Muscle layer of duodenum (tissue), 2 donors: ENCODE measurements at regions not wholly inside any gene's neighbourhood (a gene's known extent, or its start where the extent isn't known, plus 50 kb on each side); places are given as distances from the start of the nearest gene placed in this dataset.

Source experiments
- H3K27ac ChIP-seq: one replicate; pipeline ENCODE4 v1.7.0; 2013; ENCODE audit warnings: mild to moderate bottlenecking, low read length
- H3K27me3 ChIP-seq: one replicate; pipeline ENCODE4 v1.7.0; 2013; ENCODE audit warnings: low read depth, mild to moderate bottlenecking, control low read depth, low read length
- H3K36me3 ChIP-seq, 2 donors: one replicate each; pipeline ENCODE4 v1.7.0; 2013; ENCODE audit warnings: low read length in 2 of 2, control low read depth in 1 of 2, mild to moderate bottlenecking in 1 of 2; ENCODE audit not compliant: insufficient read depth in 2 of 2, control insufficient read depth in 1 of 2
- H3K4me1 ChIP-seq, 2 donors: one replicate each; pipeline ENCODE4 v1.7.0; 2013; ENCODE audit warnings: low read length in 2 of 2, mild to moderate bottlenecking in 2 of 2, control low read depth in 1 of 2, moderate library complexity in 1 of 2; ENCODE audit not compliant: insufficient read depth in 2 of 2, control insufficient read depth in 1 of 2
- H3K4me3 ChIP-seq, 2 donors: one replicate each; pipeline ENCODE4 v1.7.0; 2013; ENCODE audit warnings: low read length in 2 of 2, low read depth in 1 of 2, mild to moderate bottlenecking in 1 of 2
- H3K9me3 ChIP-seq, 2 donors: one replicate each; pipeline ENCODE4 v1.7.0; 2013; ENCODE audit warnings: low read length in 2 of 2, control low read depth in 1 of 2, mild to moderate bottlenecking in 1 of 2; ENCODE audit not compliant: control insufficient read depth in 1 of 2
- donor health status: healthy.

DNA sequence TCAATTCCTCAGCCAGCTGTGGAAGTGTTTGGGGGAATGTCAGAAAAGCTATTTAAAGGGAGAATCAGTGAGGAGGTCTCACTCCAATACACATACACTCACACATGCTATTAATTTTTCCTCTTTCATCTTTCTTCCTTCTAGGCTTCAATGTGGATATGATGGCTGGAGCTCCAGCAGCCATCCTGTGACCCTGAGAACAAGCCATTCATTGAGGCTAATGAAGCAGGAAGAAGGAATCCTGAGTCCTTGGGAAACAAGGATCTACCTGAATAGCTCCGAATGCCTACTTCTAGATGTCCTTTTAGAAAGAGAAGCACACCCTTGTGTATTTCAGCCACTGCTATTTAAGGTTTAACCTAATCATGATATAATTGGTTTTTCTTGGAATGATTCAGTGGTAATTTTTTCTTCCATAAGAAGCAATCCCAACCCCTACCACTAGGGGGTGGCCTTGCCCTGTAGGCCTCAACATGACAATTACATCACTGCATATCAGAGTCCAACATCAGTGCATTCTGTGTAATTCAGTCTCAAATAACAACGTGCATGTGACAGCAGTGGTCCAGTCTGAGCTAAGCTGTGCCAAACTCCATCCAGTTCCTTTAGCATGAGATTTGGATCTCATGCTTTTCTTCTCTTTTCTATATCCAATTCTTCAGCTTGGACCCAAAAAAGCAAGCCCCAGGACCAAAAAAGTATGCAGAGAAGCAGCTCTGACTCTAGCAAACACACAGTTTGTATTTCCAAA, 85.3 kb upstream of the ANKRD1 start:
- Histone ChIP-seq H3K4me3 (no peak overlapping the region), H3K27ac (no peak overlapping the region), H3K4me1 (no peaks in the 10 kb centered on the region), H3K36me3 (no peaks in the 10 kb centered on the region), H3K27me3 (no peaks in the 10 kb centered on the region), H3K9me3 (no peaks in the 10 kb centered on the region)

DNA sequence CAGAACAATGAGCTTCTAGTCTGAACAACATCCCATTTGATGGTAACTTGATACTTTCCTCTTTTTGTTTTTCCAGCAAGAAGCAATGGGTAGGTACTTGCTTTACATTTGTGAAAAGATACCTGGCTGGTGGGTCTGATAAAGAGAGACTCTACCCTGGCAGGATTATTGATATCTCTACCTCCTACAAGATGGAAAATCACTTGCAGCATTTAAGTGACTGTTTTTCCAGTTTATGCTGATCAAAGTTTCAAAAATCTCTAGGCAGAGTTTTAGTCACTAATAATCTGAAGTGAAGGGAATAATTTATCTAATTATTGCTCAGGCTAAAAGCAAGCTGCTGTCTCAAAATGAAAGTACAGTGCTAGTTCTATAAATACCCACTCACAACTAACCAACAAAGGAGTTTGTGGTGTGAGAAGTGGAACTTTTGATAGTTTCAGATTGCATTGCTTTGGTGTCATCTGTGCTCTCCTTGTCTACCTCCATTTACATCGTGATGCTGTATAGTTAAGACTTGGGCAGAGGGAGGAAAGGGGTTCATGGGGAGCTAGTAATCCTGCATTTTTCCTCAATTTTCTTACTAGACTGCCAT, 86.0 kb upstream of the ANKRD1 start:
- no peak overlapping the region for H3K4me3 ChIP-seq
- H3K36me3 ChIP-seq = no peaks in the 10 kb centered on the region
- H3K27ac ChIP-seq = no peak overlapping the region
- H3K4me1 ChIP-seq = no peaks in the 10 kb centered on the region
- H3K9me3 ChIP-seq = no peaks in the 10 kb centered on the region
- no peaks in the 10 kb centered on the region for H3K27me3 ChIP-seq

DNA sequence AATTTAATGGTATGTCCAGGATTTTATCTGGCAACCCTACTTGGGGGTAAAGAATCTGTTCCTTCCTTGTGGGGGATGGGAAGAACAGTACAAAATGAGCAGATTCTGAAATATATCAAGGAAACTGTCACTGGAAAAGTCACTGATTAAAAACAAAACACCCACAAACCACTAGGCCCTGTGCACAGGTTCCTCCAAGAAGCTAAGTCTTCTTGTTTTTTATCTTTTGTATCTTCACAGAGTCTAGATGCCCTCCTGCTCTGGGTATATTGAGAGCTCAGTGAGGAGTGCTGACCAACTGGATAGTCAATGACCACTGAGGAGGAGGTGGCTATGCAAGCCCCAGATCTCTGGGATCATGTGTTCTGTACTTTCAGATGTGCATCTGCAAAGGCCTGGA, 86.8 kb upstream of the ANKRD1 start:
- no peaks in the 10 kb centered on the region for H3K4me1 ChIP-seq
- no peak overlapping the region for H3K27ac ChIP-seq
- H3K27me3 ChIP-seq = no peaks in the 10 kb centered on the region
- H3K36me3 ChIP-seq = no peaks in the 10 kb centered on the region
- H3K9me3 ChIP-seq = no peaks in the 10 kb centered on the region
- no peak overlapping the region for H3K4me3 ChIP-seq

DNA sequence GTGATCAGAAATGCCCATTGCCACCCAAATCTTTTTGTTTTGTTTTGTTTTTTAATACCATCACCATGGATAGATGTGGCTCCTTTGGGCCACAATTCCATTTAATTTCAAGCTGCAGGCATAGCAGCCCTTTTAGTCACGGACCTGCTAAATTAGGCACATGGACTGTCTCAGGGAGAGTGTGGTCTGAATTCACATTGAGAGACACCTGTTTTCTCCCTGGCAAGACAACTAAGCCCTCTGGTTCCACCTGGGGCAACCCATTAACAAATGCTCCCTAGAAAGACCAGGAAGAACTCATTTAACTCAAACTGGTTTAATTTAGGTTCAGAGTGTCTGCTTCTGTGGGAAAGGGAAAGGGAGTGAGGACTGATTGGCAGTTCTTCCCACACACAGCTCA, 88.2 kb upstream of the ANKRD1 start:
- no peaks in the 10 kb centered on the region for H3K36me3 ChIP-seq
- no peaks in the 10 kb centered on the region for H3K4me1 ChIP-seq
- no peaks in the 10 kb centered on the region for H3K27me3 ChIP-seq
- H3K27ac ChIP-seq = no peak overlapping the region
- no peak overlapping the region for H3K4me3 ChIP-seq
- no peaks in the 10 kb centered on the region for H3K9me3 ChIP-seq

DNA sequence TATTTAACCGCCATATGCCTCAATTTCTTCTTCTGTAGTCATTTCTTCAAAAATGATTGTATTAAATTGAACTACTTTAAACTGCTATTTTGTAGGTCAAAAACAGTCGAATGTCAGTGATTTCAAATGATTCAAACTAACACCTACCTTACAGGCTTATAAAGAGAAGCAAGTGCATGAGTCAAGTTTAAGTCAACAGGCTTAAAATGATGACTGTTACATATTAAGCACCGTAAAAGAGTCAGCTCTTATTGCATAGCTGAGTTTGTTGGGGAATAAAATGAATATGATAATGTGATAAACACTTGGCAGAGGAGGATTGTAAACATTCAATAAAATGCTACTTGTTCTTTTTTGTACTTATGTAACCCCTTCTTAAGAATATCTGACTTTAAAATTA, 90.1 kb upstream of the ANKRD1 start:
- Histone ChIP-seq H3K4me3 (no peak overlapping the region), H3K4me1 (no peaks in the 10 kb centered on the region), H3K27ac (no peak overlapping the region), H3K9me3 (no peaks in the 10 kb centered on the region), H3K27me3 (no peaks in the 10 kb centered on the region), H3K36me3 (no peaks in the 10 kb centered on the region)

DNA sequence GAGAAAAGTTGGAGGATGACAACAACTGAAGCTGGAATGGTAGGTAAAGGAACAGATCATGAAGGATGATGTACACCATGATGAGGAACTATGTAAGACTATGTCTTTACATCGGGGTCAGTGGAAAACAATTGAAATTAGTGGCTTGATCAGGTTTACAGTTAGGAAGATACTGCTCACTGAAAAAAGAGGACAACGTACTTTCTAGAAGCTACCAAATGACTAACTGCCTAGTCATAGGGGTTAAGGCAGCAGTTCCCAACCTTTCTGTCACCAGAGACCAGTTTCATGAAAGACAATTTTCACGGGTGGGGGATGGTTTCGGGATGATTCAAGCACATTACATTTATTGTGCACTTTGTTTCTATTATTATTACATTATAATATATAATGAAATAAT, 91.6 kb upstream of the ANKRD1 start:
- H3K27me3 ChIP-seq = no peaks in the 10 kb centered on the region
- no peak overlapping the region for H3K4me3 ChIP-seq
- no peaks in the 10 kb centered on the region for H3K36me3 ChIP-seq
- no peaks in the 10 kb centered on the region for H3K4me1 ChIP-seq
- no peak overlapping the region for H3K27ac ChIP-seq
- H3K9me3 ChIP-seq = no peaks in the 10 kb centered on the region

DNA sequence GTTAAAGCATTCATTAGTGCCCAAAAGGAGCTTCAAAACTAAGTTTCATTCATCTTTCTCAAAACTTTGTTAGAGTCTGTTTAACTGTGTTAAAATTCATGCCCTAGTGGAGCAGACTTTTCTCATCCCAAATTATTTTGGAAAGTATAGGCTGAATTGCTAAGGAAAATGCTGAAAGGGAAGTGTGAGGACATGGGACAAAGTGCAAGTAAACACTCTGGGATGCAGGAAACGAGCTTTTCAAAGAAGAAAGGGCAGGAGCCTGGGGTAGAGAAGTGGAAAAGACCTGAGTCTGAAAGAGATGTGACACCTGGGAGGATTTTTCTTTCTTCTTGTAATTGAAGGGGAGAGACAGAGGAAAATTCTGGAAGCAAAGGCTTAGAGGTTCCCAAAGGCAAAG, 93.1 kb upstream of the ANKRD1 start:
- Histone ChIP-seq H3K27me3 (no peaks in the 10 kb centered on the region), H3K4me3 (no peak overlapping the region), H3K36me3 (no peaks in the 10 kb centered on the region)

DNA sequence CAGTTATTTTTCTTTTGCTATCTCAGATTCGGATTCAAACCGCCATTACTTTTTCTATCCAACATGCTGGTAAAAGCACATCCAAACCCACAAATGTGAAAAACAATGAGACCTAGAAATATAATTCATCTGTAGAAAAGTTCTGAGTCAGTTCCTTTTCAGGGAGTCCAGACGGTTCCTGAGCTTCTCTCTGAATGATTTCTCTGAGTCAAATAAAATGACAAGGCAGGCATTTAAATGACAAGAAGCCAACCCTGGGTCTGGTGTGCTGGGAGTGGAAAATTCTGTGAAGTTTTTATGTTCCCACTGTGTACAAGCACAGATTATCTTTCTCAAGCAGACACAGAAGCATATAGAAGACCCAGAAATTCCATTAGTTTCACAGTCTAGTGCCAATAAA, 96.3 kb upstream of the ANKRD1 start:
- no peak overlapping the region for H3K27ac ChIP-seq
- no peaks in the 10 kb centered on the region for H3K9me3 ChIP-seq
- no peak overlapping the region for H3K4me3 ChIP-seq
- no peaks in the 10 kb centered on the region for H3K27me3 ChIP-seq
- H3K36me3 ChIP-seq = no peaks in the 10 kb centered on the region
- no peaks in the 10 kb centered on the region for H3K4me1 ChIP-seq

More for the DNA sequence above, 93.1 kb upstream of the ANKRD1 start:
- Histone ChIP-seq H3K27ac (no peak overlapping the region), H3K9me3 (no peaks in the 10 kb centered on the region), H3K4me1 (no peaks in the 10 kb centered on the region)

DNA sequence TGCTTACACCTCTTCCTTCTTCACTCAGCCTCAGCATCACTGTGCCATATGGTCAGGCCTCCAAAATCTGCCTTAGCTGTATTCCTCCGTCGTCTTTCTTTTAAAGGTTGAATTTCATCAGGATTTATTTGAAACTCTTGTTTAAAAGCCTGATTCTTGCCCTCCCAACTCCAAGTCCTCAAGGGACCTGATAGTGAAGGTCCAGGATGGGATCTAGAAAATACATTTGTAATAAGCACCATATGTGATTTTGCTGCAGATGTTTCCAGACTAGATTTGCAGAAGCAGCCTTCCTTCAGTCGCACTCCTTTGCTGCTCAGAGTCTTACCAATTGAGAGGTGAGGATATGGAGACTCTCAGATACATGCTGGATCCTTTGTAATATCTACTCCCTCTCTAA, 101.0 kb upstream of the ANKRD1 start:
- H3K36me3 ChIP-seq = no peaks in the 10 kb centered on the region
- H3K27me3 ChIP-seq = no peaks in the 10 kb centered on the region
- H3K4me1 ChIP-seq = peaks cover 0 to 16% of the 10 kb centered on the region in 2 donors
- no peak overlapping the region for H3K4me3 ChIP-seq
- H3K9me3 ChIP-seq = no peaks in the 10 kb centered on the region
- no peak overlapping the region for H3K27ac ChIP-seq

DNA sequence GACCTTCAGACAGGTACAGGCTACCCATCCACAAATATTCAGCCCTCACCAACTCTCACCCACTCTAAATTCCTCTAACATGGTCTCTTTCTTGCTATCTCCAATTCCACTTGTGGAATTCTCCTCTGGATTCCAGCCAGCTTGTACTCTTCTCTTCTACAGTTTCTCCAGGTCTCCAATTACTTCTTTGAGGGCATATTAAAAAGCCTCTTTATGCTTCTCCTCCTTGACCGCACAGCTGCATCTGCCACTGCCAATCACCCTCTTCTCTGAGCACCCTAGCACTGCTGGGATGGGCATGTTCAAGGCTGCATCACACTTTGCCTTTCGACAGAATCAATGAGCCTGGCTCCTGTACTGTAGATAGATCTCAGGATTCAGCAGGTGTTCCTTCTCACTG, 101.5 kb upstream of the ANKRD1 start:
- peaks cover 0 to 16% of the 10 kb centered on the region in 2 donors for H3K4me1 ChIP-seq
- H3K36me3 ChIP-seq = no peaks in the 10 kb centered on the region
- no peaks in the 10 kb centered on the region for H3K27me3 ChIP-seq
- H3K9me3 ChIP-seq = no peaks in the 10 kb centered on the region
- H3K27ac ChIP-seq = no peak overlapping the region
- no peak overlapping the region for H3K4me3 ChIP-seq

DNA sequence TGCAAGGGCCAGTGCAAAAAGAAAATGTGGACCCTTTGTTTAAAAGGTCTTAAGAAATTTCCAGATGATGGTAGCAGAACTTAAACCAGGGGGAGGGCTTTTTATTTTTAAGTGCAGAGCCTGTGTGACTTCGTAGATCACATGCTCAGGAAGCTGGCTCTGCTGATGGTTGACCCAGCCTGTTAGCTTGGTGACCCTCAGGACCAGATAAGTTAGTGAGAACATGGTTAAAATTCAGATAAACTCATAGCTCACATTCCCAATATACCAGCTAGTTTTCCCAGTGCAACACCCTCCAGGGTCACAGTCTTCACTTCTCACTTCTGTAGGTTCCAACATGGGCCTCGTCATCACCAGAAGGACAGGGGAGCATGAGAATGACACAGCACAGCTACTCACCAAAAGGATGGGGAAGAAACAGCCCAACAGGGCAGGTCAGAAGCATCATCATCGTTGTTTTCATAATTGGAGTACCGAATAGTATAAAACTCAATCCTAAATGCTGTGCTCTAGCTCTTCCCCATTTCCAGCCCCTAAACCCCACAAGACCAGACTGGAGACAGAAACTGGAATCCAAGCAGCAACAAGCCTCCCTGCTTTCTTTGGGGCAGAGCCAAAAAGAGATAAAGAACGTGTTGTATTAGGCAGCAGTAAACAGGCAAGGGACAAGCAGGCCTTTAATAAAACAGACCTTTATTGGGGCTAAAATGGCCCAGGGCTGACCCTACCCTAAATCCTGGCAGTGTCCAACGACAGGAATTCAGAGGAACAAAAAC, 102.2 kb upstream of the ANKRD1 start:
- Histone ChIP-seq H3K4me3 (no peak overlapping the region), H3K36me3 (no peaks in the 10 kb centered on the region), H3K9me3 (no peaks in the 10 kb centered on the region), H3K4me1 (peaks cover 0 to 16% of the 10 kb centered on the region in 2 donors), H3K27ac (no peak overlapping the region), H3K27me3 (no peaks in the 10 kb centered on the region)
